Bronchial epithelial cell (primary cell): ENCODE measurements at regions not wholly inside any gene's neighbourhood (a gene's known extent, or its start where the extent isn't known, plus 50 kb on each side); places are given as distances from the start of the nearest gene placed in this dataset.

Source experiments
- DNase-seq: peaks from one replicate; pipeline ENCODE4 v3.0.0-alpha.2; 2010; ENCODE audit warnings: low read depth
- FAIRE-seq: peaks from 2 replicates; lab custom pipeline; 2011; peaks lifted over from hg19 to GRCh38; lab: Jason Lieb, UNC
- H3K27me3 ChIP-seq: 2 replicates; pipeline ENCODE4 v1.5.1; 2011; ENCODE audit warnings: low read length; ENCODE audit not compliant: control insufficient read depth, insufficient read depth
- H3K36me3 ChIP-seq: 2 replicates; pipeline ENCODE4 v1.5.1; 2011; ENCODE audit warnings: low read length; ENCODE audit not compliant: control insufficient read depth, insufficient read depth
- H3K4me3 ChIP-seq: 2 replicates; pipeline ENCODE4 v1.5.1; 2011; ENCODE audit warnings: mild to moderate bottlenecking, low read depth, low read length, control low read depth
- CTCF ChIP-seq: IDR thresholded peaks from 2 replicates; pipeline ENCODE4 v1.5.1; 2011; ENCODE audit warnings: mild to moderate bottlenecking, moderate library complexity, low read length, control low read depth, inconsistent platforms; ENCODE audit not compliant: insufficient read depth, severe bottlenecking

GRCh38 chr4:185090592-185090991 lies 52.5 kb upstream of the SLC25A4 start:
- FAIRE-seq = no peak
- DNase-seq = no peak
- TF ChIP-seq CTCF = no peak

GRCh38 chr4:185092535-185093197 lies 50.4 kb upstream of the SLC25A4 start:
- Histone ChIP-seq H3K36me3 (no peaks in the 10 kb centered on the region), H3K27me3 (no peaks in the 10 kb centered on the region), H3K4me3 (no peak overlapping the region)
- TF ChIP-seq CTCF = no peak
- DNase-seq (no peak), FAIRE-seq (no peak)

More at GRCh38 chr4:185090592-185090991, 52.5 kb upstream of the SLC25A4 start:
- H3K36me3 ChIP-seq = no peaks in the 10 kb centered on the region
- H3K4me3 ChIP-seq = no peak overlapping the region
- H3K27me3 ChIP-seq = no peaks in the 10 kb centered on the region
